B cell (primary cell): ENCODE measurements at regions not wholly inside any gene's neighbourhood (a gene's known extent, or its start where the extent isn't known, plus 50 kb on each side); places are given as distances from the start of the nearest gene placed in this dataset.

Source experiments
- ATAC-seq: fragments of 200-7000 bp; cut with Tn5 transposase; one replicate; pipeline ENCODE4 v1.10.0; 2021; ENCODE audit warnings: low read depth, mild to moderate bottlenecking, moderate number of reproducible peaks, moderate library complexity
- CTCF ChIA-PET: fragments of 350-600 bp; sonication (Branson Sonifier 250); formaldehyde crosslinking; loops from one replicate; lab custom pipeline; 2021; ENCODE audit warnings: antibody characterized with exemption, inconsistent platforms; lab: Charles Lee
- POLR2A ChIA-PET: fragments of 350-600 bp; sonication (Branson Sonifier 250); formaldehyde crosslinking; loops from one replicate; lab custom pipeline; 2021; ENCODE audit warnings: antibody characterized with exemption; lab: Charles Lee
- DNase-seq: peaks from one replicate; pipeline ENCODE4 v3.0.0; 2013
- H2AFZ ChIP-seq: 2 replicates; pipeline ENCODE4 v1.6.1; 2012; ENCODE audit warnings: mild to moderate bottlenecking, low read depth, low read length; ENCODE audit not compliant: insufficient read depth, poor library complexity, severe bottlenecking
- H3K27ac ChIP-seq, 2 donors: 1 replicate in 1 of 2; 2 replicates in 1 of 2; pipeline ENCODE4 v1.5.1; 2012 to 2013; ENCODE audit warnings: low read length in 2 of 2, mild to moderate bottlenecking in 2 of 2, moderate library complexity in 1 of 2
- H3K27me3 ChIP-seq, 4 experiments: fragments of 200-600 bp in 1 of 4; sonication (generic) in 1 of 4; replicated peaks in 1 of 4; 1 replicate in 2 of 4; 2 replicates in 2 of 4; pipeline versions ENCODE4 v1.6.1 to v1.7.0; 2013 to 2016; ENCODE audit warnings: low read length in 3 of 4, mild to moderate bottlenecking in 2 of 4, mixed read lengths in 1 of 4, moderate library complexity in 1 of 4; ENCODE audit not compliant: insufficient read depth in 4 of 4, control insufficient read depth in 3 of 4; ENCODE audit errors: control extremely low read depth in 1 of 4
- H3K36me3 ChIP-seq, 2 experiments: replicated peaks in 1 of 2; 1 replicate in 1 of 2; 2 replicates in 1 of 2; pipeline versions ENCODE4 v1.6.1 to v1.7.1; 2013; ENCODE audit warnings: low read length in 1 of 2; ENCODE audit not compliant: insufficient read depth in 2 of 2, control insufficient read depth in 1 of 2; ENCODE audit errors: control extremely low read depth in 1 of 2, extremely low read depth in 1 of 2
- H3K4me1 ChIP-seq, 2 donors: fragments of 200-600 bp in 1 of 2; sonication (generic) in 1 of 2; 1 replicate in 1 of 2; 2 replicates in 1 of 2; pipeline versions ENCODE4 v1.5.1 to v1.6.1; 2013 to 2017; ENCODE audit warnings: low read length in 2 of 2; ENCODE audit not compliant: control insufficient read depth in 2 of 2, insufficient read depth in 2 of 2
- H3K4me2 ChIP-seq: replicated peaks from 2 replicates; pipeline ENCODE3; 2012; ENCODE audit warnings: mild to moderate bottlenecking, low read depth, low read length; ENCODE audit not compliant: poor library complexity, severe bottlenecking
- H3K4me3 ChIP-seq, 5 experiments: fragments of 200-600 bp in 1 of 5; sonication (generic) in 1 of 5; 1 replicate in 3 of 5; 2 replicates in 2 of 5; pipeline versions ENCODE4 v1.5.1 to v1.7.0; 2011 to 2016; ENCODE audit warnings: low read length in 4 of 5, mild to moderate bottlenecking in 4 of 5, low read depth in 2 of 5, control low read depth in 1 of 5, moderate library complexity in 1 of 5; ENCODE audit not compliant: insufficient read depth in 1 of 5; ENCODE audit errors: control extremely low read depth in 1 of 5, extremely low read depth in 1 of 5
- H3K79me2 ChIP-seq: fragments of 200-600 bp; sonication (generic); one replicate; pipeline ENCODE4 v1.6.0; 2016; ENCODE audit warnings: low read length; ENCODE audit not compliant: control insufficient read depth, insufficient read depth
- H3K9ac ChIP-seq: fragments of 200-600 bp; sonication (generic); 2 replicates; pipeline ENCODE4 v1.6.1; 2017; ENCODE audit warnings: mild to moderate bottlenecking, low read length, moderate library complexity
- H3K9me3 ChIP-seq, 3 donors: one replicate each; pipeline versions ENCODE4 v1.6.1 to v1.7.1; 2013; ENCODE audit warnings: low read length in 2 of 3; ENCODE audit not compliant: control insufficient read depth in 2 of 3, insufficient read depth in 1 of 3; ENCODE audit errors: control extremely low read depth in 1 of 3
- H4K20me1 ChIP-seq: 2 replicates; pipeline ENCODE4 v1.6.0; 2012; ENCODE audit warnings: mild to moderate bottlenecking, low read length; ENCODE audit not compliant: insufficient read depth, control insufficient read depth, poor library complexity, severe bottlenecking
- H3K27ac Mint-ChIP-seq: one replicate; pipeline ENCODE4 v1.8.0; 2021; ENCODE audit warnings: mixed read lengths
- H3K27me3 Mint-ChIP-seq: one replicate; pipeline ENCODE4 v1.8.0; 2021; ENCODE audit warnings: mixed read lengths
- H3K4me1 Mint-ChIP-seq: one replicate; pipeline ENCODE4 v1.8.0; 2021; ENCODE audit warnings: mixed read lengths
- H3K4me3 Mint-ChIP-seq: one replicate; pipeline ENCODE4 v1.8.0; 2021; ENCODE audit warnings: mixed read lengths
- H3K9me3 Mint-ChIP-seq: one replicate; pipeline ENCODE4 v1.8.0; 2022; ENCODE audit warnings: mixed read lengths; ENCODE audit not compliant: insufficient read depth
- EZH2 ChIP-seq: IDR thresholded peaks from 2 replicates; pipeline ENCODE4 v1.6.1; 2012; ENCODE audit warnings: borderline replicate concordance, low read depth, mild to moderate bottlenecking, moderate library complexity, low read length; ENCODE audit not compliant: insufficient read depth, poor library complexity, severe bottlenecking
- WGBS: methylation state at CpG from one replicate; pipeline ENCODE4 v1.1.5; 2013; ENCODE audit warnings: missing lambda C conversion rate; ENCODE audit not compliant: insufficient coverage; 5-methylcytosine and 5-hydroxymethylcytosine counted together
- intact Hi-C: fragments of 100-400 bp; cut with micrococcal nuclease; formaldehyde crosslinking; loops from one replicate; pipeline ENCODE4 v1.10.0; 2022
- TF ChIP-seq, protein P1 (sequence below): fragments of 200-600 bp; IDR thresholded peaks from one replicate; pipeline ENCODE4 v1.8.0; 2022; ENCODE audit warnings: antibody characterized with exemption, mild to moderate bottlenecking

DNA sequence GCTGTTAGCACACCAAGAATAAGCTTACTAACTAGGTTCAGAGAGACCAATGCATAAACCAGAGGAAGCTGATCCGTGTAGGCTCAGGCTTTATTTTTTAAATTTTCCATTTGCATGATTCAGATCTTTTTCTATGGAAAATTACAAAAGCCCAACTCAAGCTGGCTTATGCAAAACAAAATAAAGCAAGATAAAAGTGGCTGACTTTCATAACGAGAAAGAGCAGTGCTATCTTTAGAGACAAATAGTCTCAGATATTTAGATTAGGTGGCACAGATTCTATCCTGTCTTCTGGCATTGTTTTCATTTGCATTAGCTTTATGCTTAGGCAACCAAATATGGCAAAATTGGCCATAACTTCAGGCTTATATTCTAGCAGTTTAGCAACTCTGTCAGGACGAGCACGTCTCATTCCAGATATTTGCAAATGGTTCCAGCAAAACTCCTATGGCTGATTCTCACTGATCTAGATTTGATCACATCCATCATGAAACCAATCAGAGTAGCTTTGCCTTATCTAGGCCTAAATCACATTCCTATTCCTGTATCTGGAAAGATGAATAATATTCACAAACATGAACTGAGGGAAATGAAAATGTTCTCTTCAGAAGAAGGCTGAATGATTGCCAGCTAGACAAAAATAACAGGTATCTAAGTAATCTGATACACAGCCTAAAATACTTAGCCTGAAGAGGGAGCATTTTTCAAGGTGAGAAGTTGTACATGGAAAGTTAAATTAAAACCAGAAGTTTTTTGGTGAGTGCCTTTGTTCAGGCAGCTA is 216.4 kb upstream of the DPPA4 start:
- Histone ChIP-seq H3K27ac (no peak overlapping the region), H2AFZ (no peak overlapping the region), H3K4me3 (no peak overlapping the region), H3K79me2 (no peaks in the 10 kb centered on the region), H3K36me3 (no peaks in the 10 kb centered on the region), H3K9me3 (peaks cover 0 to 2% (median 0%) of the 10 kb centered on the region in 3 donors), H3K4me2 (no peak overlapping the region), H3K9ac (no peak overlapping the region), H3K4me1 (no peaks in the 10 kb centered on the region), H4K20me1 (no peaks in the 10 kb centered on the region), H3K27me3 (no peaks in the 10 kb centered on the region)
- no peak overlapping the region for H3K4me3 Mint-ChIP-seq
- CTCF ChIA-PET, result interaction anchor here (0.6 kb wide), 1 partner anchor 96 kb away, joined by 3 read pairs; no protein-coding TSS in a partner anchor
- no peaks in the 10 kb centered on the region for H3K4me1 Mint-ChIP-seq
- DNase-seq (no peak), ATAC-seq (no peak)
- peaks cover 4% of the 10 kb centered on the region for H3K9me3 Mint-ChIP-seq
- TF ChIP-seq, protein P1, sequence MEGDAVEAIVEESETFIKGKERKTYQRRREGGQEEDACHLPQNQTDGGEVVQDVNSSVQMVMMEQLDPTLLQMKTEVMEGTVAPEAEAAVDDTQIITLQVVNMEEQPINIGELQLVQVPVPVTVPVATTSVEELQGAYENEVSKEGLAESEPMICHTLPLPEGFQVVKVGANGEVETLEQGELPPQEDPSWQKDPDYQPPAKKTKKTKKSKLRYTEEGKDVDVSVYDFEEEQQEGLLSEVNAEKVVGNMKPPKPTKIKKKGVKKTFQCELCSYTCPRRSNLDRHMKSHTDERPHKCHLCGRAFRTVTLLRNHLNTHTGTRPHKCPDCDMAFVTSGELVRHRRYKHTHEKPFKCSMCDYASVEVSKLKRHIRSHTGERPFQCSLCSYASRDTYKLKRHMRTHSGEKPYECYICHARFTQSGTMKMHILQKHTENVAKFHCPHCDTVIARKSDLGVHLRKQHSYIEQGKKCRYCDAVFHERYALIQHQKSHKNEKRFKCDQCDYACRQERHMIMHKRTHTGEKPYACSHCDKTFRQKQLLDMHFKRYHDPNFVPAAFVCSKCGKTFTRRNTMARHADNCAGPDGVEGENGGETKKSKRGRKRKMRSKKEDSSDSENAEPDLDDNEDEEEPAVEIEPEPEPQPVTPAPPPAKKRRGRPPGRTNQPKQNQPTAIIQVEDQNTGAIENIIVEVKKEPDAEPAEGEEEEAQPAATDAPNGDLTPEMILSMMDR, result no peak
- no peak for TF ChIP-seq EZH2
- POLR2A ChIA-PET, result no interaction called here
- no peaks in the 10 kb centered on the region for H3K27me3 Mint-ChIP-seq
- 94% methylated on average over 2 of the region's 4 CpGs for WGBS
- intact Hi-C loops, result no loop called here
- no peak overlapping the region for H3K27ac Mint-ChIP-seq

DNA sequence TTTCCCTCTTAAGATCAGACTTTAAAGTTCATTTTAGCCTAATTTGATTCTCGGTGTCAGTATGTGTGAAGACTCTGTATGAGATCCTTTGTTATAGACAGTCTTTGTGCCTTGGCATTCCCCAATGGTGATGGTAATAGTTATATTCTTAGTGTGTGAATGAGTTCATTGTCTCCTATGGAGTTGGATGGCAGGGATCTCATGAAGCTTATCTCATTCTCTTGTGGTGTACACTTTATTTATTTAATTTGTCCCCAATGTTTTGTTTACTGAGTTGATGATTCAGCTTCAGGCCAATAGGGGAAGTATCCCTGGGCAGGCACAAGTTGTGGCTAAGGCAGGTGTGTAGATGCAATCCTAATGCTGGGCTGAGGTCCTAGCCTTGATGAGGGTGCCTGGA is 222.0 kb upstream of the DPPA4 start:
- CTCF ChIA-PET, result no interaction called here
- Mint-ChIP-seq H3K9me3 (peaks cover 8% of the 10 kb centered on the region), H3K27me3 (no peaks in the 10 kb centered on the region), H3K4me3 (no peak overlapping the region), H3K27ac (no peak overlapping the region), H3K4me1 (no peaks in the 10 kb centered on the region)
- WGBS, result 100% methylated on average over 1 of the region's 1 CpG
- intact Hi-C loops, result no loop called here
- H3K36me3 ChIP-seq, result no peaks in the 10 kb centered on the region
- no peak overlapping the region for H3K27ac ChIP-seq
- no peak overlapping the region for H3K4me3 ChIP-seq
- no peak for ATAC-seq
- POLR2A ChIA-PET, result no interaction called here
- H3K4me2 ChIP-seq, result no peak overlapping the region
- TF ChIP-seq, protein P1, result no peak
- H4K20me1 ChIP-seq, result no peaks in the 10 kb centered on the region
- H3K4me1 ChIP-seq, result no peaks in the 10 kb centered on the region
- no peak overlapping the region for H2AFZ ChIP-seq
- no peak overlapping the region for H3K9ac ChIP-seq
- peaks cover 0 to 13% (median 3%) of the 10 kb centered on the region in 3 donors for H3K9me3 ChIP-seq
- DNase-seq, result no peak
- H3K79me2 ChIP-seq, result no peaks in the 10 kb centered on the region
- no peaks in the 10 kb centered on the region for H3K27me3 ChIP-seq
